ENCODE measurements at regions not wholly inside any gene's neighbourhood (a gene's known extent, or its start where the extent isn't known, plus 50 kb on each side); places are given as distances from the start of the nearest gene placed in this dataset.

GRCh38 chr6:40759838-40760237 is 172.7 kb upstream of the LRFN2 start:
- H3K4me3 ChIP-seq (replicated peaks in 1 of 2; ENCODE audit: low read depth in 2 of 2, low read length in 2 of 2), result no peak overlapping the region
- TF ChIP-seq CTCF (IDR thresholded peaks at IDR 0.05; ENCODE audit: low read depth, low read length), result no peak
- DNase-seq (ENCODE audit: low read depth in 2 of 2), result no peak

- no peak overlapping the region for H3K4me3 ChIP-seq (replicated peaks in 1 of 2; ENCODE audit: low read depth in 2 of 2, low read length in 2 of 2)
- no peak for DNase-seq (ENCODE audit: low read depth in 2 of 2)
- no peak for TF ChIP-seq CTCF (IDR thresholded peaks at IDR 0.05; ENCODE audit: low read depth, low read length)
Measured at GRCh38 chr6:40759264-40759663, 172.1 kb upstream of the LRFN2 start.

- no peak overlapping the region for H3K4me3 ChIP-seq (replicated peaks in 1 of 2; ENCODE audit: low read depth in 2 of 2, low read length in 2 of 2)
- no peak for DNase-seq (ENCODE audit: low read depth in 2 of 2)
- no peak for TF ChIP-seq CTCF (IDR thresholded peaks at IDR 0.05; ENCODE audit: low read depth, low read length)
Measured at GRCh38 chr6:40755749-40756452, 168.7 kb upstream of the LRFN2 start.

- no peak for TF ChIP-seq CTCF (IDR thresholded peaks at IDR 0.05; ENCODE audit: low read depth, low read length)
- peak; percentile 6 to 29 for DNase-seq (ENCODE audit: low read depth in 2 of 2)
- H3K4me3 ChIP-seq (replicated peaks in 1 of 2; ENCODE audit: low read depth in 2 of 2, low read length in 2 of 2), result no peak overlapping the region
Measured at GRCh38 chr6:40755046-40755681, 168.0 kb upstream of the LRFN2 start.

- no peak overlapping the region for H3K4me3 ChIP-seq (replicated peaks in 1 of 2; ENCODE audit: low read depth in 2 of 2, low read length in 2 of 2)
- TF ChIP-seq CTCF (IDR thresholded peaks at IDR 0.05; ENCODE audit: low read depth, low read length), result no peak
Measured at GRCh38 chr6:40754461-40755045, 167.4 kb upstream of the LRFN2 start.

GRCh38 chr6:40753675-40754448 is 166.7 kb upstream of the LRFN2 start:
- DNase-seq (ENCODE audit: low read depth in 2 of 2), result no peak
- no peak for TF ChIP-seq CTCF (IDR thresholded peaks at IDR 0.05; ENCODE audit: low read depth, low read length)
- no peak overlapping the region for H3K4me3 ChIP-seq (replicated peaks in 1 of 2; ENCODE audit: low read depth in 2 of 2, low read length in 2 of 2)

More at GRCh38 chr6:40754461-40755045, 167.4 kb upstream of the LRFN2 start:
- no peak for DNase-seq (ENCODE audit: low read depth in 2 of 2)
